Ishikawa (cell line): ENCODE measurements at regions not wholly inside any gene's neighbourhood (a gene's known extent, or its start where the extent isn't known, plus 50 kb on each side); places are given as distances from the start of the nearest gene placed in this dataset.

Experiments
- CEBPB ChIP-seq: IDR thresholded peaks from 2 replicates; pipeline ENCODE4 v1.6.1; 2012
- CREB1 ChIP-seq: IDR thresholded peaks from 2 replicates; pipeline ENCODE4 v1.6.1; 2012; ENCODE audit warnings: low read depth
- EGR1 ChIP-seq: IDR thresholded peaks from 2 replicates; pipeline ENCODE4 v1.6.1; 2012
- EP300 ChIP-seq: IDR thresholded peaks from 2 replicates; pipeline ENCODE4 v1.6.1; 2012; ENCODE audit warnings: borderline replicate concordance
- FOXM1 ChIP-seq: IDR thresholded peaks from 2 replicates; pipeline ENCODE4 v1.6.1; 2012; ENCODE audit warnings: low read depth, borderline replicate concordance
- NFIC ChIP-seq: IDR thresholded peaks from 2 replicates; pipeline ENCODE4 v1.6.1; 2012
- RAD21 ChIP-seq: IDR thresholded peaks from 2 replicates; pipeline ENCODE4 v1.6.1; 2012; ENCODE audit warnings: low read depth
- REST ChIP-seq: IDR thresholded peaks from 2 replicates; pipeline ENCODE4 v1.6.1; 2012; ENCODE audit warnings: low read depth, mild to moderate bottlenecking
- TAF1 ChIP-seq: IDR thresholded peaks from 2 replicates; pipeline ENCODE4 v1.6.1; 2012; ENCODE audit warnings: low read depth, mild to moderate bottlenecking
- TCF12 ChIP-seq: IDR thresholded peaks from 2 replicates; pipeline ENCODE4 v1.6.1; 2012; ENCODE audit warnings: low read depth
- TEAD4 ChIP-seq: IDR thresholded peaks from 2 replicates; pipeline ENCODE4 v1.6.1; 2012
- USF1 ChIP-seq: IDR thresholded peaks from 2 replicates; pipeline ENCODE4 v1.6.1; 2012
- YY1 ChIP-seq: IDR thresholded peaks from 2 replicates; pipeline ENCODE4 v1.6.1; 2012; ENCODE audit warnings: low read depth
- ZBTB7A ChIP-seq: IDR thresholded peaks from 2 replicates; pipeline ENCODE4 v1.6.1; 2012; ENCODE audit warnings: low read depth
- TF ChIP-seq, protein P1 (sequence below): IDR thresholded peaks from 2 replicates; pipeline ENCODE4 v1.6.1; 2012

GRCh38 chr14:43407706-43408105, 1099.4 kb downstream of the FSCB start:
- TF ChIP-seq, protein P1, sequence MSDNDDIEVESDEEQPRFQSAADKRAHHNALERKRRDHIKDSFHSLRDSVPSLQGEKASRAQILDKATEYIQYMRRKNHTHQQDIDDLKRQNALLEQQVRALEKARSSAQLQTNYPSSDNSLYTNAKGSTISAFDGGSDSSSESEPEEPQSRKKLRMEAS, result no peak
- TF ChIP-seq TCF12 (no peak), CREB1 (no peak), YY1 (no peak)

DNA sequence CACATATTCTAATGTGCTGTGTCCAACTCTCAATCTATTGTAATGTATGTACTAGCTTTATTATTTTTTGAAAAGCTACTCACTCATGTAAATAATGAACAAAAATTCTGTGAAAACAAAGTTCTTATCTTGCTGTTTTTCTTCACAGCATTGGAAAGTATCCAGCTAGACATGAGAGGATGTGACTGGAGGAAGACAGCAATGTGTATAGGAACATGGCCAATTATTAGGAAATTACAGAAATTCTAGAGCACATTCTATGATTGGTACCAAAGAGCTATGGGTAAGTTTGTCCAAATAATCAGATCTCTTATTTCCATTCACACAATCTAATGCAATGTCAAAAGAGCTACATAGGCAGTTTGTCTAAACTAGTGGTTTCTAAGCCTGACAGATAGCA, 1100.2 kb downstream of the FSCB start:
- TF ChIP-seq CREB1 (no peak), NFIC (no peak), TAF1 (no peak), CEBPB (no peak), TEAD4 (no peak), EP300 (no peak), YY1 (no peak), FOXM1 (no peak), RAD21 (no peak)

DNA sequence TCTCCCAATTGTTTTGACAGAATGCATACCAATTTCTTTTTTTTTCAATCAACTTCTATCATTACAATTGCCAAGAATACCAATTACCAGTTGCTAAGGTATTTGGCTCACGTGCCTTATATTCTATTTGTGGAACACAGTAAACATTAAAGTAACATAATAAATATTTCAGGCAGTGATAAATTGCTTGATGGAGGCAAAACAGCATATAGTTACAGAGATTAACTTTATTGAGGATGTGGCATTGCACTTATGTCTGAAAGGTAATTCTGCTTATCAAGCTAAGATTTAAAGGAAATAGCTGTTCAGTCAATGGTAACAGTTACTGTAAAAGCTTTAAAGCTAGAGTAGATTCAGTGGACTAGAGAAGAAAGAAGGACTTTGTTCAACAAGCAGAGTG, 1107.8 kb downstream of the FSCB start:
- TF ChIP-seq CREB1, result no peak

DNA sequence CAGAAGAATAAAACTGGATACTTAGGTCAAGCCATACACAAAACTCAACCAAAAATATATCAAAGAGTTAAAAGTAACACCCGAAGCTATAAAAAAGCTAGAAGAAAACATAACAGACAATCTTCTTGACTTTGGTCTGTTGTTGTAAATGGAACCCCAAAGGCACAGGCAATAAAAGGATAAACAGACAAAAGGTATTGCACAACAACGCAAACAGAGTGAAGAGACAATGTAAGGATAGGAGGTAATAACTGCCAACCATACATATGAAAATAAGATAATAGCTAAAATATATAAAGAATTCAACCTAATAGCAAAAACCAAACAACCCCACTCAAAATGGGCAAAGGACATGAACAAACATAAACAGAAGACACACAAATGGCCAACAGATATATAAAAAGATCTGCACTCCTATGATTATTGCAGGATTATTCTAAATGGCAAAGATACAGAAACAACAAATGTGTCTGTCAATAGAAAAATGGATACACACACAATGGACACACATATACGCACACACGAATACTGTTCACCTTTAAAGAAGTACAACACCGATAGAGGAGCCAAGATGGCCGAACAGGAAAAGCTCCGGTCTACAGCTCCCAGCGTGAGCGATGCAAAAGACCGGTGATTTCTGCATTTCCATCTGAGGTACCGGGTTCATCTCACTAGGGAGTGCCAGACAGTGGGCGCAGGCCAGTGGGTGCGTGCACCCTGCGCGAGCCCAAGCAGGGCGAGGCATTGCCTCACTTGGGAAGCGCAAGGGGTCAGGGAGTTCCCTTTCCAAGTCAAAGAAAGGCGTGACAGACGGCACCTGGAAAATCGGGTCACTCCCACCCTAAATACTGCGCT, 1137.1 kb downstream of the FSCB start:
- no peak for TF ChIP-seq FOXM1
- TF ChIP-seq EGR1, result no peak
- no peak for TF ChIP-seq TAF1
- TF ChIP-seq EP300, result no peak
- no peak for TF ChIP-seq RAD21
- no peak for TF ChIP-seq ZBTB7A
- no peak for TF ChIP-seq REST
- TF ChIP-seq YY1, result no peak
- TF ChIP-seq USF1, result no peak
- TF ChIP-seq, protein P1, result no peak

GRCh38 chr14:43362586-43362985, 1144.5 kb downstream of the FSCB start:
- TF ChIP-seq REST (no peak), NFIC (no peak), EP300 (no peak), TCF12 (no peak), FOXM1 (no peak), CREB1 (no peak), EGR1 (no peak), CEBPB (no peak), TAF1 (no peak), YY1 (no peak)
- TF ChIP-seq, protein P1, result no peak

DNA sequence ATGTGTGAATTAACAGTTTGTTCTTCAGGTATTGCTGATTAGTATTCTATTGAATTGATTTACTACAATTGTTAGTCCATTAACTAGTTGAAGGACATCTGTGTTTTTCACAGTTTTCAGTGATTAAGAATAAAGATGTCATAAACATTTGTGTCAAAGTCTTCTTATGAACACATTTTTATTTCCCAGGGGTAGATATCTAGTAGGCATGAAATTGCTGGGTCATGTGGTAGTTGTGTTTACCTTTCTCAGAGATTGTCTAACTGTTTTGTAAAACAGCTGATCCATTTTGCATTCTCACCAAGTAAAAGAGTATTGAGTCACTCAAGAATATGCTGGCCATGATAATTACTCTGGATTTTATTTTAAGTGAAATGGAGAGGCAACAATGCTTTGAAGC, 1145.3 kb downstream of the FSCB start:
- no peak for TF ChIP-seq TCF12
- TF ChIP-seq TAF1, result no peak
- no peak for TF ChIP-seq CREB1
- no peak for TF ChIP-seq CEBPB
- no peak for TF ChIP-seq REST
- TF ChIP-seq RAD21, result no peak
- TF ChIP-seq ZBTB7A, result no peak
- no peak for TF ChIP-seq YY1
- TF ChIP-seq, protein P1, result no peak
- no peak for TF ChIP-seq FOXM1
- TF ChIP-seq EP300, result no peak
- TF ChIP-seq TEAD4, result no peak
- no peak for TF ChIP-seq EGR1
- no peak for TF ChIP-seq USF1
- no peak for TF ChIP-seq NFIC
